ENCODE measurements at regions not wholly inside any gene's neighbourhood (a gene's known extent, or its start where the extent isn't known, plus 50 kb on each side); places are given as distances from the start of the nearest gene placed in this dataset.
"Not testable (repeated sequence)": the region's sequence is repeated elsewhere in the genome, so short reads cannot be mapped to it uniquely, and the experiment has no call there.

DNA sequence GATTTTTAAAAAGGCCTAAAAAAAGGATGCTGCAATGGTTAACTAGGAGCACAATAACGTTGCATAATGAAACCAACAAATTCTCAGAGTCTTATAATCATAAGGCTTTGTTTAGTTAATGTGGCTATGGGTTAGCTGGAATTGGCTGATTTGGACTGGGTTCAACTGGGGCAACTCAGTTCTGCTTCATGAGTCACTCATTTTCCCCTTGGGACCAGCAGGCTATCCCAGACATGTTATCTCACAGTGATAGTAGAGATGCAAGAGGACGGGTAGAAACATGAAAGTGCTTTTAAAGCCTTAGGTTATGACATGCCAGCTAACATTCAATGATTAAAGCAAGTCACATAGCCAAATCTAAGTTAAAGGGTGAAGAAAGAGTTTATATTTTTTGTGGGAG is 189.2 kb upstream of the GK2 start:
- TF ChIP-seq, protein P1, sequence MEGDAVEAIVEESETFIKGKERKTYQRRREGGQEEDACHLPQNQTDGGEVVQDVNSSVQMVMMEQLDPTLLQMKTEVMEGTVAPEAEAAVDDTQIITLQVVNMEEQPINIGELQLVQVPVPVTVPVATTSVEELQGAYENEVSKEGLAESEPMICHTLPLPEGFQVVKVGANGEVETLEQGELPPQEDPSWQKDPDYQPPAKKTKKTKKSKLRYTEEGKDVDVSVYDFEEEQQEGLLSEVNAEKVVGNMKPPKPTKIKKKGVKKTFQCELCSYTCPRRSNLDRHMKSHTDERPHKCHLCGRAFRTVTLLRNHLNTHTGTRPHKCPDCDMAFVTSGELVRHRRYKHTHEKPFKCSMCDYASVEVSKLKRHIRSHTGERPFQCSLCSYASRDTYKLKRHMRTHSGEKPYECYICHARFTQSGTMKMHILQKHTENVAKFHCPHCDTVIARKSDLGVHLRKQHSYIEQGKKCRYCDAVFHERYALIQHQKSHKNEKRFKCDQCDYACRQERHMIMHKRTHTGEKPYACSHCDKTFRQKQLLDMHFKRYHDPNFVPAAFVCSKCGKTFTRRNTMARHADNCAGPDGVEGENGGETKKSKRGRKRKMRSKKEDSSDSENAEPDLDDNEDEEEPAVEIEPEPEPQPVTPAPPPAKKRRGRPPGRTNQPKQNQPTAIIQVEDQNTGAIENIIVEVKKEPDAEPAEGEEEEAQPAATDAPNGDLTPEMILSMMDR (conservative IDR thresholded peaks at IDR 0.05; ENCODE audit: low read depth, low read length) = no peak
- DNase-seq (ENCODE audit: low read depth) = no peak
- H3K4me3 ChIP-seq (ENCODE audit: low read length) = no peak overlapping the region

DNA sequence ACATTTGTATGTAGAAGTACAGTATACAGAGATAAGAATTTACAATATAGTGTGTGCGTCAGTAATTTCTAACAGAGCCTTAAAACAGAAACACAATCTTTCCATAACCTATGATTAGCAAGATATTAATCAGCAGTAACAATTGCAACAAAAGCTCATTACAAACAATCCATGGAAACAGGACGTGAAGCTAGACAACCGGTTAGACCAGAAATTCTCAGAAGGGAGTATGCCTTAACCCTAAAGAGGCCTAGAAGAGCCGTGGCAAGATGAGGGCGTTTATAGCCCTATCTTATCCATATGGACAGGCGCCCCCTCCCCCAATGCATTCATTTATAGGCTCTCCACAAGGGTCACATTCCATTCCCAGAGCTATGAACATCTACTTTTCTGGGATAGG is 184.2 kb upstream of the GK2 start:
- not testable (repeated sequence) for DNase-seq (ENCODE audit: low read depth); H3K4me3 ChIP-seq (ENCODE audit: low read length)

DNA sequence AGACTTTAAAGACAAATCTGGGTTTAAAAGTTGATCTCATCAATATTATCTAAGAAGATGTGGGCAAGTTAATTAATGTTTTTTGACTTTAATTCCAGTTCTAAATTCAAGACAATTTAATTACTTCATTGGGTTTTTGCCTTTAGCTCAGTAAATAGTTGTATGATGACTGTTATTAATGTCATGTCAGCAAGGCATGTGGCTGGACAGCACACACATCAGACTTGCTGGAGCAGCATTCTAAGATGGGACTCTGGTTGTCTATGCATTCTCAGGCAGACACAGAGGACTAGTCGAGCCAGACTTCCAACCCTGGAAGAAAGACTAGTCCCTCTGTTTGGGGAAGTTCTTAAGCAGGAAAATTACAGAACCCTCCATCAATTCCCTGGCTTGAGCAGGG is 180.7 kb upstream of the GK2 start:
- DNase-seq (ENCODE audit: low read depth) = no peak
- H3K4me3 ChIP-seq (ENCODE audit: low read length) = no peak overlapping the region

DNA sequence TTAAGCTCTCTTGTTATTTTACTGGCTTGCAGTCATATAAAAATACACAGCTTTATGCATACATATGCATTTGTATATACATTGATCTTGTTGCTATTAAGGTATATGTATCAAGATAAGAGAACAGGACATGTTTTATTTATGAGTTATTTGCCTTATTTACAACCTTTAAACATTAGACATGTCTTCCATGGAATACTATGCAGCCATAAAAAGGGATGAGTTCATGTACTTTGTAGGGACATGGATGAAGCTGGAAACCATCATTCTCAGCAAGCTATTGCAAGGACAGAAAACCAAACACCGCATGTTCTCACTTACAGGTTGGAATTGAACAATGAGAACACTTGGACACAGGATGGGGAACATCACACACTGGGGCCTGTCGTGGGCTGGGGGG is 179.2 kb upstream of the GK2 start:
- DNase-seq (ENCODE audit: low read depth); H3K4me3 ChIP-seq (ENCODE audit: low read length): not testable (repeated sequence)

More for the DNA sequence above, 180.7 kb upstream of the GK2 start:
- TF ChIP-seq, protein P1 (conservative IDR thresholded peaks at IDR 0.05; ENCODE audit: low read depth, low read length) = no peak

DNA sequence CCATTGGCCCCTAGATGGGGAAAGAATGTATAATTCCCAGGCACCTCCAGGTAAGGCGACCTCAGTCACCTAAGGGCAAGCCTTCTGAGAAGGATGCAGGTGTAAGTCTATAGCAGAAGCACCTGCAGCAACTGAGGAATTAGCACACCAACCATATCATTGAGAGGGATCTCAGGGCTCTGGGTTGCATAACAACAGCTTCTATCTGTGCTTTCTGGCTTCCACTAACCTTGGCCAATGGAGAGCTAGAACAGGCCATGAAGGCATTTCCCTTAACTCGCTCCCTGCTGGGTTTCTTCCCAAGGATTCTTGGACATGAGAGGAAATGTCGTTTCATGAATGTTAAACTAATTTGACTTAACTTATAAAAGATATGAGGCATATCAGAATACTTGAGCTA is 177.8 kb upstream of the GK2 start:
- no peak for DNase-seq (ENCODE audit: low read depth)
- no peak overlapping the region for H3K4me3 ChIP-seq (ENCODE audit: low read length)
- TF ChIP-seq, protein P1 (conservative IDR thresholded peaks at IDR 0.05; ENCODE audit: low read depth, low read length) = no peak

DNA sequence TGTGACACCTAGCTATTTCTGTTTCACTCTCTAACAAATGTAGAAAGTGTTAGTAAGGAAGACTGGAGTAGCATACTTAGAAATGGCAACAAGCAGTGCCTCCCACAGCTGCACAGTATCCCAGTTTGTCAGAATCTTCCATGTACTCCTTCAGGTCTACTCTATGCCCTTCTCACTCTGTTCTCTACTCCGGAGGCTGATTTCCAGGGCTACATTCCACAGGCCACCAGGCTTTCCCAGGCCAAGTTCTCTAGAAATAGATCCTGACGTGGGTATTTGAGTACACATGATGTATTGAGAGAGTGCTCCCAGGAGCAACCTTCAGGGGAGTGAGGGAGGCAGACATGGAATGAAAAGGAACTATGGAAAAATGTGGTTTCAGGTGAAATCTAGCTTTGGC is 177.3 kb upstream of the GK2 start:
- no peak for DNase-seq (ENCODE audit: low read depth)

DNA sequence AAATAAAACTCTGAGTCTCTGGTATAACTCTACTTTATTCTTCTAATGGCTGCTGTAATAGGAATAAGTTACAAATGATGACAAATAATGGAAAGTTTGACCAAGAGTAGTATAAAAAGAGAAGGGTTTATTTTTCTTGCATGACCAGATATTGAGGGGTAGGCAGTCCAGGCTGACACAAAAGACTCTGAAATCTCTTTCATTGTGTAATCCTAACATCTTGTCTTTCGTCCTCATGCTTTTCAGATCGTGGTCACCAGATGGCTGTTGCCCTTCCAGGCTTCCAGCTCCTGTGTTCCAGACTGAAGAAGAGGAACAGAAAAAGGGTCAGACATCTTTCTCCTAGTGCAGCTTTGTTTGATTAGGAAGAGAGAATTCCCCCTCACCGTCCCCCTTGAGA is 176.9 kb upstream of the GK2 start:
- no peak for DNase-seq (ENCODE audit: low read depth)
- TF ChIP-seq, protein P1 (conservative IDR thresholded peaks at IDR 0.05; ENCODE audit: low read depth, low read length) = no peak
- no peak overlapping the region for H3K4me3 ChIP-seq (ENCODE audit: low read length)

More for the DNA sequence above, 177.3 kb upstream of the GK2 start:
- H3K4me3 ChIP-seq (ENCODE audit: low read length) = no peak overlapping the region
- TF ChIP-seq, protein P1 (conservative IDR thresholded peaks at IDR 0.05; ENCODE audit: low read depth, low read length) = no peak

DNA sequence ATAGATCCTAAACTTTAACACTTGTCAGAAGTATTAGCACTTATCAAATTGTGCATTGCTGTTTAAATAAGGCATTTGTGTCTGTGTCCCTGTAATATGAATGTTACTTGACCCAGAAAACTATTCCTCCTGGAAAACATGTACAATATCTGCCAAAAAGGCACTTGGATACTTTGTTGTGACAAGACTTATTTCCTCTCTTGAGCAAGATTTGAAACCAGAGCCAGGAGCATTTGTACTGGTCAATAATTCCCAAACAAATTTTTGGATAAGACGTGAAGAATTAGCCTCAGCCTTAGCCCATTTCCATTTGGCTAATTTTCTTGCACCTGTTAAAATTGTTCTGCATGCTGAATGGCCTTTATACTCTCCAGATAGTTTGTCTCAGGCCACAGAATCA is 176.3 kb upstream of the GK2 start:
- DNase-seq (ENCODE audit: low read depth) = no peak
- TF ChIP-seq, protein P1 (conservative IDR thresholded peaks at IDR 0.05; ENCODE audit: low read depth, low read length) = no peak

More for the DNA sequence above, 176.3 kb upstream of the GK2 start:
- H3K4me3 ChIP-seq (ENCODE audit: low read length) = no peak overlapping the region

All from retinal pigment epithelial cell (primary cell).